DMS53 (cell line): ENCODE measurements at regions not wholly inside any gene's neighbourhood (a gene's known extent, or its start where the extent isn't known, plus 50 kb on each side); places are given as distances from the start of the nearest gene placed in this dataset.
A peak's percentile ranks its signal among the peaks of the same experiment; 100 is the strongest.
"Not testable (repeated sequence)": the region's sequence is repeated elsewhere in the genome, so short reads cannot be mapped to it uniquely, and the experiment has no call there.

Experiments
- DNase-seq: peaks from one replicate; lab custom pipeline; 2025; lab: John Stamatoyannopoulos, UW

DNA sequence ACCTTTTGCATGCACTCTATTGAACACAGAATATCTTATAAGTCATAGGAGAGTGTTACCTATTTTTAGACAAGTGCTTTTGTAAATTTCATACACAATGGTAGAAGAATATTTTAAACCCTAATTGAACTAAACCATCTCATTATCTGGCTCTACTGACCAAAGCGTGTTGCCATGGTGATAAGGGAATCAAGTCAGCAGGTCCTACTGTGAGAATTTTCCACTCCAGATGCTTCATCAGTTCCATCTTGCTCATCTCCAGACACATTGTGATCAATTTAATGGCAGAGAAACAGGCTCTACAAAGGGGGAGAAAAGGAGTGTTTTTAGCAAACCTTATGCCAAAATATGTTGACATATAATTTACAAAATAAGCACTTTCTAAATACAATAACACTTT lies 621.9 kb upstream of the GHITM start:
- DNase-seq = no peak

- DNase-seq = no peak
Observed at GRCh38 chr10:83518779-83519178, 620.5 kb upstream of the GHITM start.

DNA sequence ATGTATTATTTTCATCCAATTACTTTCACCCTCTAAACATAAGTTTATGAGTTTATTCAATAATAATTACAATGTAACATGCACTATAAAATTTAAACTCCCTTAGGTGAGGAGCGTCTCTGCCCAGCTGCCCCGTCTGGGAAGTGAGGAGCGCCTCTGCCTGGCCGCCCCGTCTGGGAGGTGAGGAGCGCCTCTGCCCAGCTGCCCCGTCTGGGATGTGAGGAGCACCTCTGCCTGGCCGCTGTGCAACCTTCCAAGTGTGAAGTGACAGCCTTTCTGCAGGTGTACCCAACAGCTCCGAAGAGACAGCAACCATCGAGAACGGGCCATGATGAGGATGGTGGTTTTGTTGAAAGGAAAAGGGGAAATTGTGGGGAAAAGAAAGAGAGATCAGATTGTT lies 618.9 kb upstream of the GHITM start:
- DNase-seq = not testable (repeated sequence)

DNA sequence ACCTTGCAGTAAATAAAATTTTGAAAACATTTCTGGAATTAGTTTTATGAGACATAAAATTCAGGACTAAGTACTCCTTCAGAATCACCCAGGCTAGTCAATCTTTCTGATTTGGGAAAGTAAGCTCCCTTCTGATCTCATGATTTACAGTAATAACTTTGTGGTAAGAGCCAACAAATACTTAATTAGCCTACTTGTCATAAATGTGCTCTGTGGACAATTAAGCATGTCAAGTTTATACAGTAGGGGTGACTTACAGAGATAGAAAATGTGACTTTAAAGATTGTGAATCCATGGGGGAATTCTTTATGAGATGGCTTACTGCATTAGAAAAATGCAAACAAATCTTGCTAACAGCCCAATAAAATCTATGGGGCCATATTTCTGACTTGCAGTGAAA lies 616.9 kb upstream of the GHITM start:
- no peak for DNase-seq

- DNase-seq = no peak
Observed at GRCh38 chr10:83522881-83523386, 616.4 kb upstream of the GHITM start.

GRCh38 chr10:83527934-83528333 lies 611.4 kb upstream of the GHITM start:
- no peak for DNase-seq

DNA sequence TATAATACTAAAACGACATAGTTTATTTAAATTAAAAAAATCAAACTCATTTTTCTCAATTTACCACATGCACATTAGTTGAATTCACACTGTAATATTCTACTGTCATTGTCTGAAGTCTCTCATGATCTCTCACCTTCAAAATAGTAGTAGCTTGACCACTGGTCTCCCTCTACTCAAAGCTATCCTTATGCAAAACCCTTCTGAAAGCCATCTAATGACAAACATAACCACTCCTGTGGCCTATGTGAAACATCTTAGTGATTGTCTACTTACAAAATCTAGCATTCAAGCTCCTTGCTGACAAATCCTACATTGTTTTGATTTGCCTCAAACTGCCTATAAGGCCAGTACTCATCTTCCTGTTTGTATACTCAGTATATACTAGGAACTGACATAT lies 606.0 kb upstream of the GHITM start:
- DNase-seq = no peak

DNA sequence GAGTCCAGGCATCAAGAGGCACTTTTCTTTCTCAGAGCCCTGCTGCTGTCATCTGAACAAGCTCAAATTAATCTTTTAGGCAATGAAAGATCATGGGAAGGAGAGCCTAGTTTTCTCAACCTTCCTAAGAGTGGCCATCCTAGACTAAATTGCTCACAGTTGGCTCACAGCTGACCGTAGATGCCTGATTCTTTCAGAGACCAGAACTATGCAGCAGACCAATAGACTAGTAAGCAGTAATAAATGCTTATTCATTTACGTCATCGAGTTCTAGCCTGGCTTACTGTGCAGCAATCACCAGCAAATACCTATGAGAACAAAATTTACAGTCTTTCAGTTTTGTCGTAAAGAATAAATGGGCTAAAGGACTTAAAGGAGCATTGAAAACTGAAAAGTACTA lies 602.9 kb upstream of the GHITM start:
- DNase-seq = no peak

DNA sequence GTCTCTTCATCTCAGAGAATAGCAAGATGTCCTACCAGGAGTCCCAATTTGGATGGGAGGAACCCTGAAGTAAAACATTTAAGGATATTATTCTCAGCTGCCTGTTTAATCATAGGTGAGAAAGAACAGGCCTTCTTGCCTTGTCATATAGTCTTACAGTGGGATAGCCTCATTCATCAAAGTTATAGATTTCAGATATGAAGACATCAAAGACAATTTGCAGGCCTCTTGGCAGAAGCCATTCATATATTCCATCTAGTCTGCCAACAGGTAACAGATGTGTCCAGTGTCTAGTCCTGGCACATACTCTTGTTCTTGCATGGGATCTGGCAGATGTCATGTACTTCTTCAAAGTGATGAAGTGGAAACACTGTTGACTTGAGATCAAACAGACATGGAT lies 601.3 kb upstream of the GHITM start:
- DNase-seq = peak; percentile 19

DNA sequence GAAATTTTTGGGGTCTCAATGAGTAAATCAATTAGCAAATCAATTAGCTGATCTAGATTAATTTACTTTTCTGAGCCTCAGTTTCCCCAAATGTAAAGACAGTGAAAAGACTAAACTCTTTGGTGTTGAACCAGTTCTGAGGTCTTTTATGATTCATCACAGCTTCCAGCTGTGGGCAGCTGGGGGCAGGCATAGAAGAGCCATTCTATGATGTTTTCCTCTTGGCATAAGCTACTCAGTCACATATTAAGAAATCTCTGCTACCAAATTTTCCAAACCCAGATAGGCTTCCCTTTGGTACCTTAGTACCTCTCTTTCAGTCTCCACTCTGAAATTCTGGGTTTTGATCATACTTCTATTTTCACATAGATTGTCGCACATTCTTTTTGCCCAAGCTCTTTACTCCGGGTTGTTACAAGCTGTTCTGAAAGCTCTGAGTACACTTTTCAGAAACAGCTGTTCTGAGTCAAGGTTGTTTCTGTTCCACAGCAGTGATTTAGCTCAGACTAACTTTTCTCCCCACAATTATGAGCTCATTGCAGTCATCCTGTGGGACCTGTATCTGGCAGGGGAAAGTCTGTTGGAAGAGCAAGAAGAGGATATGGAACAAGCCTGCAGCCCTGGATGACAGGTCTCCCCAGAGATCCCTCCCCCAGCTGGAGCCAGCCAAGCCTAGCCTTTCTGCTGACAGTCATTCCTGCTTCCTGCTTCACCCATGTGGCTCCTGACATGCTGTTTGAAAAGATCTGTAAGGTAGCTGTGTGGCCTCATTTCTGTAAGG lies 599.6 kb upstream of the GHITM start:
- peak; percentile 54 for DNase-seq

DNA sequence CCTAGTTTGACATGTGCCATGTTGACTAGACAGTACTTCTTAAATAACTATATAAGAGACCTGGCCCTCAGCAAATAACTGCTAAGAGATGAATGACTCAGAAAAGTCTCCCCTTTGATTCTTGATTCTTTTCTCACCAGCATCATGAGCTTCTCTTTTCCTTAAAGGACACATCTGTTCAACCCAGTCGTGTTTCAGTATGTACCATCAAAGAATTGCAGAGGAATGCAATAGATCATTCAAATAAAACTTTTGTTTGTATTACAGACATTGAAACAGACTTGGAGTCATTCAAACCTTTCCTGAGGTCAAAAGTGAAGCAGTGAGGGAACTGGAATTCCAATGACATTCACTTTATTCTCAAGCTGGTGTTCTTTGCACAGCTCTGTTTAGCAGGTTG lies 598.3 kb upstream of the GHITM start:
- no peak for DNase-seq

DNA sequence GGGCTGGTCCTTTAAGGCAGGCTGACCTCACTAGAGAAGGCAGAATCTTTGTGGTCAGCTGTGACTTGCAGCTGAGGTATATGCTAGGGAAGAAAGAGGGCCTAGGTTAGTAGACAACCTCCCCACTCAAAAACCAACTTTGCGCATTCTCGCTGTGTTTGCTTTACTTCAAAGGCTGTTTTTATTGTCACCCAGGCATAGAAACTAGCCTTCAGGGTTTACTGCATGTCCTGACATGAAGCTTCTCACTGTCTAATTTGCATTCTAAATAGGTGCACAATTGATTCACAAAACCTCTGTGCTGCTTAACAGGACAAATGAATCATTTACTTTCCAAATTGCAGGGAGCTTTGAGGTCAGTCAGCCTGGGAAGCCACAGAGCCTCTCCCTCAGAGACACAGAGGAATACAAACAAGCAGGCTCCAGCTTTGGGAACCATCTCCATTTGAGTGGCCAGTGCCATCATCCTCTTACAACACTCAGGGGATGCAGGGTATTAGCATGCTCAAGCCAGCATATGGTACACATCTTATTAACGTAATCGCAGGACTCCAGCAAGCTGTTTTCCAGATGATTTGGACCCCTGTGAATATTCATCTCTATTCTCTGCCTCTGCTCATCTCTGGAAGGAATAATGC lies 596.4 kb upstream of the GHITM start:
- DNase-seq = peak; percentile 59

GRCh38 chr10:83543691-83544462 lies 595.4 kb upstream of the GHITM start:
- DNase-seq = no peak

DNA sequence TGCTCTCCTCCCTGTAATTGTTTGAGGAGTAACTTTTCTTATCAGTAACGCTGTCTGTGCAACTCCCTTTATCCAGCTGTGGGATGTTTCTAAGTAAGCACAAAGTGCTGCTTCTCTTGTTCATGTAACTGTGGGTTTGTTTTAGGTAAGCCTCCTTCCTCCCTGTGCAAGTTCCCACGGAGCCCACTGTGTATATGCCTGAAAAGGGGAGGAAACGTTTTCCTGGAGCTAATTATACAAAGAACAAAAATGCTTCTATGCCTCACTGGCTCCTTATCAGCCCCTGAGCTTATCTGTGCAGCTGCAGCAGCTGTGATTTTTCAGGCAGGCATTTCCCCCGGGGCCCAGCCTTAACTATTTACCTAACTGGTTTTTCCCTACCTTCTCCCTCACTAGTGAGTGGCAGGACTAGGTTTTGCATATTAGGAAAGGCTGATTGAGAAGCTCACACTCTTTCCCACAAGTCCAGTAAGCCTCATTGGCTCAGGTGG lies 593.4 kb upstream of the GHITM start:
- DNase-seq = peak; percentile 13

- DNase-seq = not testable (repeated sequence)
Observed at GRCh38 chr10:83551190-83551589, 588.1 kb upstream of the GHITM start.

DNA sequence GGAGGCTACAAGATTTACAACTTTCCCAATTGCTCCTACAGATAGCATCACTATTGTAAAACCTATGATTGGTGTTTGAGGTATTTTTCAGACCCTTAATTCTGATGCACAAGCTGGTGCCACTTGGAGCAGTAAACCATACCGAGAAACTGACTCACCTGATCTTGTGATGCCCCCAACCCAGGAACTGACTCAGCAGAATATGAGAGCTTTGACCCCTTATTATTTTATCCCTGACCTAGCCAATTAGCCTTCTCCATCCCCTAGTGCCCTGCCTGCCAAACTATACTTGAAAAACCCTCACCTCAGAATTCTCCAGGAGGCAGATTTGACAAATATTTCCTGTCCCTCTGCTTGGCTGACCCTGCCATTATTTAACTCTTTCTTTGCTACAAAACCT lies 585.9 kb upstream of the GHITM start:
- DNase-seq = no peak

DNA sequence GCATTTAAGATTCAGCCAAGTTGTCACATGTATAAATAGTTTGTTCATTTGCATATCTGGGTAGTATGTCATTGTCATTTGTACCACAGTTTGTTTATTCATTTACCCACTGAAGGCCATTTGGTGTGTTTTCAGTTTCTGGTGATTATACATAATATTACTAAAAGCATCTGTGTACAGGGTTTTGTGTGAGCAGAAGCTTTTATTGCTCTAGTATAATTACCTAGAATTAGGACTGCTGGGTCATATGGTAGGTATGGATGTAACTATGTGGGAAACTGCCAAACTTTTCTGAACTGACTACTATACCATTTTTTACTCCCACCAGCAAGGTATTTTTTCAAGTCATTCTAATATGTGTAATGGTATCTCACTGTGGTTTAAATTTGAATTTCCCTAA lies 584.0 kb upstream of the GHITM start:
- no peak for DNase-seq

- DNase-seq = peak; percentile 10
Observed at GRCh38 chr10:83562381-83562780, 576.9 kb upstream of the GHITM start.

- DNase-seq = no peak
Observed at GRCh38 chr10:83564889-83565588, 574.3 kb upstream of the GHITM start.

- DNase-seq = no peak
Observed at GRCh38 chr10:83572036-83572435, 567.3 kb upstream of the GHITM start.

GRCh38 chr10:83574770-83575169 lies 564.5 kb upstream of the GHITM start:
- DNase-seq = no peak

DNA sequence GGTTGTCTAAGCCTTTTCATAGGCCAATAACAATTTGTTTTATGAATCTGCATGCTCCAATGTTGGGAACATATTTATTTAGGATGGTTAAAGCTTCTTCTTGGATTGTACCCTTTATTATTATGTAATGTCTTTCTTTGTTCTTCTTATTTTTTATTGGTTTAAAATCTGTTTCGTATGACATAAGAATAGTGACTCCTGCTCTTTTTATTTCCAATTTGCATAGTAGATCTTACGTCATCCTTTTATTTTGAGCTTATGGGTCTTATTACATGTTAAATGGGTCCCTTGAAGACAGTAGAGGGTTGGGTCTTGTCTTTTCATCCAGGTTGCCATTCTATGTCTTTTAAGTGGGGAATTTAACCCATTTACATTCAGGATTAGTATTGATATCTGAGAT lies 561.9 kb upstream of the GHITM start:
- DNase-seq = no peak
